WTC11 (cell line): ENCODE measurements at regions not wholly inside any gene's neighbourhood (a gene's known extent, or its start where the extent isn't known, plus 50 kb on each side); places are given as distances from the start of the nearest gene placed in this dataset.

Source experiments
- ATAC-seq: fragments of 200-7000 bp; cut with Tn5 transposase; 2 replicates; pipeline ENCODE4 v1.10.0; 2021; ENCODE audit warnings: mild to moderate bottlenecking, moderate library complexity
- CTCF ChIA-PET: fragments of 300-600 bp; sonication (Branson Sonifier 250); formaldehyde crosslinking; loops from one replicate; lab custom pipeline; 2021; ENCODE audit warnings: antibody characterized with exemption; lab: Charles Lee
- POLR2A ChIA-PET: fragments of 350-600 bp; sonication (Branson Sonifier 250); formaldehyde crosslinking; loops from one replicate; lab custom pipeline; 2021; ENCODE audit warnings: antibody characterized with exemption; lab: Charles Lee
- DNase-seq: peaks from one replicate; pipeline ENCODE4 v3.0.0; 2021; ENCODE audit warnings: low spot score
- H3K27ac Mint-ChIP-seq: 2 replicates; pipeline ENCODE4 v1.8.0; 2021; ENCODE audit warnings: mixed read lengths
- H3K27me3 Mint-ChIP-seq: 2 replicates; pipeline ENCODE4 v1.8.0; 2021; ENCODE audit warnings: low read depth, mild to moderate bottlenecking, moderate library complexity, mixed read lengths
- H3K36me3 Mint-ChIP-seq: 2 replicates; pipeline ENCODE4 v1.8.0; 2021; ENCODE audit warnings: mixed read lengths
- H3K4me1 Mint-ChIP-seq: 2 replicates; pipeline ENCODE4 v1.8.0; 2022; ENCODE audit warnings: mixed read lengths
- H3K4me3 Mint-ChIP-seq: 2 replicates; pipeline ENCODE4 v1.8.0; 2021; ENCODE audit warnings: mild to moderate bottlenecking, moderate library complexity, mixed read lengths
- H3K9me3 Mint-ChIP-seq: 2 replicates; pipeline ENCODE4 v1.8.0; 2021; ENCODE audit warnings: mixed read lengths
- CREB1 ChIP-seq: sonication (generic); formaldehyde crosslinking; IDR thresholded peaks from 2 replicates; pipeline ENCODE4 v1.8.0; 2023; ENCODE audit warnings: mild to moderate bottlenecking, missing genetic modification reagents
- CREM ChIP-seq: sonication (generic); formaldehyde crosslinking; IDR thresholded peaks from 2 replicates; pipeline ENCODE4 v1.8.1; 2022; ENCODE audit warnings: mild to moderate bottlenecking, missing genetic modification reagents, moderate library complexity
- E2F4 ChIP-seq: sonication (generic); formaldehyde crosslinking; IDR thresholded peaks from 2 replicates; pipeline ENCODE4 v1.8.1; 2022; ENCODE audit warnings: low read depth, mild to moderate bottlenecking, moderate library complexity, missing genetic modification reagents, borderline replicate concordance
- ELF4 ChIP-seq: sonication (generic); formaldehyde crosslinking; IDR thresholded peaks from 2 replicates; pipeline ENCODE4 v1.8.1; 2022; ENCODE audit warnings: low read depth, mild to moderate bottlenecking, moderate library complexity, missing genetic modification reagents
- ESRRA ChIP-seq: sonication (generic); formaldehyde crosslinking; IDR thresholded peaks from 2 replicates; pipeline ENCODE4 v1.8.1; 2022; ENCODE audit warnings: mild to moderate bottlenecking, missing genetic modification reagents, borderline replicate concordance
- FOXJ3 ChIP-seq: sonication (generic); formaldehyde crosslinking; IDR thresholded peaks from 2 replicates; pipeline ENCODE4 v1.9.0; 2021; ENCODE audit warnings: missing genetic modification reagents, mild to moderate bottlenecking, borderline replicate concordance
- IRF2 ChIP-seq: sonication (generic); formaldehyde crosslinking; IDR thresholded peaks from 2 replicates; pipeline ENCODE4 v1.8.0; 2022; ENCODE audit warnings: low read depth, missing genetic modification reagents, borderline replicate concordance
- KAT7 ChIP-seq: sonication (generic); formaldehyde crosslinking; IDR thresholded peaks from 2 replicates; pipeline ENCODE4 v1.8.1; 2023; ENCODE audit warnings: missing genetic modification reagents, mild to moderate bottlenecking, borderline replicate concordance
- MLX ChIP-seq: sonication (generic); formaldehyde crosslinking; IDR thresholded peaks from 2 replicates; pipeline ENCODE4 v1.8.1; 2023; ENCODE audit warnings: mild to moderate bottlenecking, missing genetic modification reagents, moderate library complexity
- NFE2L1 ChIP-seq: sonication (generic); formaldehyde crosslinking; IDR thresholded peaks from 2 replicates; pipeline ENCODE4 v1.8.1; 2023; ENCODE audit warnings: missing genetic modification reagents
- NFYB ChIP-seq: sonication (generic); formaldehyde crosslinking; conservative IDR thresholded peaks from 2 replicates; pipeline ENCODE4 v1.8.0; 2022; ENCODE audit warnings: low read depth, missing genetic modification reagents
- PRRX2 ChIP-seq: fragments of 250-450 bp; sonication (Bioruptor Pico); IDR thresholded peaks from 2 replicates; pipeline ENCODE4 v1.8.0; 2021; ENCODE audit warnings: mild to moderate bottlenecking
- TP53 ChIP-seq: sonication (generic); formaldehyde crosslinking; IDR thresholded peaks from 2 replicates; pipeline ENCODE4 v1.8.1; 2023; ENCODE audit warnings: mild to moderate bottlenecking, missing genetic modification reagents
- USF2 ChIP-seq: sonication (generic); formaldehyde crosslinking; IDR thresholded peaks from 2 replicates; pipeline ENCODE4 v1.8.1; 2023; ENCODE audit warnings: mild to moderate bottlenecking, missing genetic modification reagents, moderate library complexity
- ZBTB21 ChIP-seq: sonication (generic); formaldehyde crosslinking; IDR thresholded peaks from 2 replicates; pipeline ENCODE4 v1.8.1; 2023; ENCODE audit warnings: mild to moderate bottlenecking, missing genetic modification reagents, borderline replicate concordance
- ZNF423 ChIP-seq: fragments of 250-450 bp; sonication (Bioruptor Pico); IDR thresholded peaks from 2 replicates; pipeline ENCODE4 v2.1.2; 2022; ENCODE audit warnings: mild to moderate bottlenecking, moderate library complexity
- ZNF532 ChIP-seq: fragments of 250-450 bp; sonication (Bioruptor Pico); IDR thresholded peaks from 2 replicates; pipeline ENCODE4 v1.9.0; 2021; ENCODE audit warnings: mild to moderate bottlenecking, borderline replicate concordance
- TF ChIP-seq, protein P1 (sequence below): fragments of 250-450 bp; sonication (Bioruptor Pico); IDR thresholded peaks from 2 replicates; pipeline ENCODE4 v1.8.0; 2021; ENCODE audit warnings: mild to moderate bottlenecking
- TF ChIP-seq, protein P2 (sequence below): sonication (generic); formaldehyde crosslinking; IDR thresholded peaks from 2 replicates; pipeline ENCODE4 v1.8.1; 2022; ENCODE audit warnings: missing genetic modification reagents, borderline replicate concordance
- TF ChIP-seq, protein P3 (sequence below): sonication (generic); formaldehyde crosslinking; IDR thresholded peaks from 2 replicates; pipeline ENCODE4 v1.8.0; 2023; ENCODE audit warnings: missing genetic modification reagents

GRCh38 chr9:90444609-90445204 is 197.9 kb downstream of the DIRAS2 start:
- POLR2A ChIA-PET, result interaction anchor here (0.7 kb wide), 1 partner anchor 54 kb away, joined by 4 read pairs; no protein-coding TSS in a partner anchor
- peaks cover 4% of the 10 kb centered on the region for H3K9me3 Mint-ChIP-seq
- peaks cover 3% of the 10 kb centered on the region for H3K36me3 Mint-ChIP-seq
- TF ChIP-seq TP53 (CRISPR knock-in tag), result no peak
- TF ChIP-seq ELF4 (CRISPR knock-in tag), result no peak
- no peak for TF ChIP-seq ZNF423 (CRISPR knock-in tag)
- TF ChIP-seq CREB1 (CRISPR knock-in tag), result no peak
- TF ChIP-seq IRF2 (CRISPR knock-in tag), result no peak
- TF ChIP-seq, protein P1, sequence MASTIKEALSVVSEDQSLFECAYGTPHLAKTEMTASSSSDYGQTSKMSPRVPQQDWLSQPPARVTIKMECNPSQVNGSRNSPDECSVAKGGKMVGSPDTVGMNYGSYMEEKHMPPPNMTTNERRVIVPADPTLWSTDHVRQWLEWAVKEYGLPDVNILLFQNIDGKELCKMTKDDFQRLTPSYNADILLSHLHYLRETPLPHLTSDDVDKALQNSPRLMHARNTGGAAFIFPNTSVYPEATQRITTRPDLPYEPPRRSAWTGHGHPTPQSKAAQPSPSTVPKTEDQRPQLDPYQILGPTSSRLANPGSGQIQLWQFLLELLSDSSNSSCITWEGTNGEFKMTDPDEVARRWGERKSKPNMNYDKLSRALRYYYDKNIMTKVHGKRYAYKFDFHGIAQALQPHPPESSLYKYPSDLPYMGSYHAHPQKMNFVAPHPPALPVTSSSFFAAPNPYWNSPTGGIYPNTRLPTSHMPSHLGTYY (CRISPR knock-in tag), result no peak
- TF ChIP-seq FOXJ3 (CRISPR knock-in tag), result no peak
- no peak for TF ChIP-seq ESRRA (CRISPR knock-in tag)
- TF ChIP-seq, protein P2, sequence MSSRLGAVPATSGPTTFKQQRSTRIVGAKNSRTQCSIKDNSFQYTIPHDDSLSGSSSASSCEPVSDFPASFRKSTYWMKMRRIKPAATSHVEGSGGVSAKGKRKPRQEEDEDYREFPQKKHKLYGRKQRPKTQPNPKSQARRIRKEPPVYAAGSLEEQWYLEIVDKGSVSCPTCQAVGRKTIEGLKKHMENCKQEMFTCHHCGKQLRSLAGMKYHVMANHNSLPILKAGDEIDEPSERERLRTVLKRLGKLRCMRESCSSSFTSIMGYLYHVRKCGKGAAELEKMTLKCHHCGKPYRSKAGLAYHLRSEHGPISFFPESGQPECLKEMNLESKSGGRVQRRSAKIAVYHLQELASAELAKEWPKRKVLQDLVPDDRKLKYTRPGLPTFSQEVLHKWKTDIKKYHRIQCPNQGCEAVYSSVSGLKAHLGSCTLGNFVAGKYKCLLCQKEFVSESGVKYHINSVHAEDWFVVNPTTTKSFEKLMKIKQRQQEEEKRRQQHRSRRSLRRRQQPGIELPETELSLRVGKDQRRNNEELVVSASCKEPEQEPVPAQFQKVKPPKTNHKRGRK, result no peak
- TF ChIP-seq, protein P3, sequence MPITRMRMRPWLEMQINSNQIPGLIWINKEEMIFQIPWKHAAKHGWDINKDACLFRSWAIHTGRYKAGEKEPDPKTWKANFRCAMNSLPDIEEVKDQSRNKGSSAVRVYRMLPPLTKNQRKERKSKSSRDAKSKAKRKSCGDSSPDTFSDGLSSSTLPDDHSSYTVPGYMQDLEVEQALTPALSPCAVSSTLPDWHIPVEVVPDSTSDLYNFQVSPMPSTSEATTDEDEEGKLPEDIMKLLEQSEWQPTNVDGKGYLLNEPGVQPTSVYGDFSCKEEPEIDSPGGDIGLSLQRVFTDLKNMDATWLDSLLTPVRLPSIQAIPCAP, result no peak
- no peak for TF ChIP-seq E2F4 (CRISPR knock-in tag)
- H3K27ac Mint-ChIP-seq, result no peak overlapping the region
- peaks cover 7% of the 10 kb centered on the region for H3K27me3 Mint-ChIP-seq
- peaks cover 36% of the 10 kb centered on the region for H3K4me1 Mint-ChIP-seq
- CTCF ChIA-PET, result no interaction called here
- H3K4me3 Mint-ChIP-seq, result no peak overlapping the region
- ATAC-seq (no peak), DNase-seq (no peak)

GRCh38 chr9:90445391-90445790 is 197.2 kb downstream of the DIRAS2 start:
- POLR2A ChIA-PET, result interaction anchor here (0.5 to 0.7 kb wide), 2 partner anchors 54 to 398 kb away, joined by 4 read pairs; no protein-coding TSS in a partner anchor
- peaks cover 7% of the 10 kb centered on the region for H3K27me3 Mint-ChIP-seq
- peaks cover 36% of the 10 kb centered on the region for H3K4me1 Mint-ChIP-seq
- no peak overlapping the region for H3K4me3 Mint-ChIP-seq
- ATAC-seq (no peak), DNase-seq (no peak)
- CTCF ChIA-PET, result interaction anchor here (0.7 kb wide), 2 partner anchors 206 to 844 kb away, joined by 3 read pairs; no protein-coding TSS in a partner anchor
- H3K9me3 Mint-ChIP-seq, result no peaks in the 10 kb centered on the region; the same call in 1 of the 2 replicates
- no peaks in the 10 kb centered on the region for H3K36me3 Mint-ChIP-seq
- H3K27ac Mint-ChIP-seq, result no peak overlapping the region
- TF ChIP-seq, protein P1 (CRISPR knock-in tag), result no peak
- TF ChIP-seq MLX (CRISPR knock-in tag) (no peak), NFYB (CRISPR knock-in tag) (no peak), KAT7 (CRISPR knock-in tag) (no peak), NFE2L1 (CRISPR knock-in tag) (no peak), PRRX2 (CRISPR knock-in tag) (no peak), ZNF532 (CRISPR knock-in tag) (no peak), CREM (CRISPR knock-in tag) (no peak), ZBTB21 (CRISPR knock-in tag) (no peak), USF2 (CRISPR knock-in tag) (no peak), IRF2 (CRISPR knock-in tag) (no peak)
- TF ChIP-seq, protein P2, result no peak
